ENCODE measurements at regions not wholly inside any gene's neighbourhood (a gene's known extent, or its start where the extent isn't known, plus 50 kb on each side); places are given as distances from the start of the nearest gene placed in this dataset.

DNA sequence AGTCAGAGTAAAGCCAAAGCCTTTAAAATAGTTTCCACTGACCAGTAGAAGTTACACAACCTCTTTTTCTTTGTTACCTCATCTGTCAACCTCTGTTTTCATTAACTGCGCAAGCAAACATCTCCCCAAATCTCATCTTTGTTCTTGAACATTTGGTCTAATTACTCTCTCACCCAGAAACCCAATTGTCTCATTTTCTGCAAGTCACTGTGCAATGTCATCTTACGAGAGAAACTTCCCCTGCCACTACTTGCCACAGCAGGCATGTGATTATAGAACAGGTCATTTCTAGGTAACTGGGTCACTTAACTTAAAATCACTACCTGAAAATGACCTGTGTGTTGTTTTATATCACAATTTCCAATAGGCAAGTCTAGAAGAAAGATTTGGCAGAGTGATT, 159.4 kb downstream of the SI start:
- ChIA-PET CTCF (no interaction called here), POLR2A (no interaction called here)
- Histone ChIP-seq H3K4me2 (no peak overlapping the region), H3K9me2 (no peaks in the 10 kb centered on the region), H3K9ac (no peak overlapping the region), H2AFZ (ENCODE audit: low read depth) (no peak overlapping the region), H3K27me3 (ENCODE audit: insufficient read depth) (no peaks in the 10 kb centered on the region), H3K27ac (ENCODE audit: low read depth in 2 of 2, low read length in 1 of 2) (no peak overlapping the region), H3K4me3 (ENCODE audit: low read depth in 2 of 2, low read length in 1 of 2) (no peak overlapping the region), H3F3A (replicated peaks; ENCODE audit: insufficient read depth) (no peaks in the 10 kb centered on the region), H3K79me2 (ENCODE audit: insufficient read depth) (no peaks in the 10 kb centered on the region), H4K20me1 (ENCODE audit: insufficient read depth) (no peaks in the 10 kb centered on the region), H3K4me1 (ENCODE audit: control insufficient read depth in 1 of 2, insufficient read depth in 2 of 2, low read depth in 1 of 2, low read length in 1 of 2) (no peaks in the 10 kb centered on the region), H3K36me3 (replicated peaks in 1 of 2; ENCODE audit: control insufficient read depth in 1 of 2, insufficient read depth in 2 of 2, low read length in 1 of 2) (no peaks in the 10 kb centered on the region), H3K9me3 (no peaks in the 10 kb centered on the region)
- TF ChIP-seq, protein P1, sequence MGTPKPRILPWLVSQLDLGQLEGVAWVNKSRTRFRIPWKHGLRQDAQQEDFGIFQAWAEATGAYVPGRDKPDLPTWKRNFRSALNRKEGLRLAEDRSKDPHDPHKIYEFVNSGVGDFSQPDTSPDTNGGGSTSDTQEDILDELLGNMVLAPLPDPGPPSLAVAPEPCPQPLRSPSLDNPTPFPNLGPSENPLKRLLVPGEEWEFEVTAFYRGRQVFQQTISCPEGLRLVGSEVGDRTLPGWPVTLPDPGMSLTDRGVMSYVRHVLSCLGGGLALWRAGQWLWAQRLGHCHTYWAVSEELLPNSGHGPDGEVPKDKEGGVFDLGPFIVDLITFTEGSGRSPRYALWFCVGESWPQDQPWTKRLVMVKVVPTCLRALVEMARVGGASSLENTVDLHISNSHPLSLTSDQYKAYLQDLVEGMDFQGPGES (IDR thresholded peaks at IDR 0.05; ENCODE audit: low read depth, low read length), result no peak
- TF ChIP-seq, protein P2, sequence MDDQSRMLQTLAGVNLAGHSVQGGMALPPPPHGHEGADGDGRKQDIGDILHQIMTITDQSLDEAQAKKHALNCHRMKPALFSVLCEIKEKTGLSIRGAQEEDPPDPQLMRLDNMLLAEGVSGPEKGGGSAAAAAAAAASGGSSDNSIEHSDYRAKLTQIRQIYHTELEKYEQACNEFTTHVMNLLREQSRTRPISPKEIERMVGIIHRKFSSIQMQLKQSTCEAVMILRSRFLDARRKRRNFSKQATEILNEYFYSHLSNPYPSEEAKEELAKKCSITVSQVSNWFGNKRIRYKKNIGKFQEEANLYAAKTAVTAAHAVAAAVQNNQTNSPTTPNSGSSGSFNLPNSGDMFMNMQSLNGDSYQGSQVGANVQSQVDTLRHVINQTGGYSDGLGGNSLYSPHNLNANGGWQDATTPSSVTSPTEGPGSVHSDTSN (IDR thresholded peaks at IDR 0.05), result no peak
- TF ChIP-seq FOSL2 (IDR thresholded peaks at IDR 0.05; ENCODE audit: borderline replicate concordance, low read depth), result no peak
- no peak for TF ChIP-seq TCF12 (IDR thresholded peaks at IDR 0.05)
- no peak for TF ChIP-seq ELF1 (IDR thresholded peaks at IDR 0.05)
- no peak for TF ChIP-seq NRF1 (IDR thresholded peaks at IDR 0.05; ENCODE audit: low read depth, low read length)
- DNase-seq, result no peak
- WGBS (ENCODE audit: low lambda C conversion rate), result 18% methylated on average over 2 of the region's 2 CpGs

DNA sequence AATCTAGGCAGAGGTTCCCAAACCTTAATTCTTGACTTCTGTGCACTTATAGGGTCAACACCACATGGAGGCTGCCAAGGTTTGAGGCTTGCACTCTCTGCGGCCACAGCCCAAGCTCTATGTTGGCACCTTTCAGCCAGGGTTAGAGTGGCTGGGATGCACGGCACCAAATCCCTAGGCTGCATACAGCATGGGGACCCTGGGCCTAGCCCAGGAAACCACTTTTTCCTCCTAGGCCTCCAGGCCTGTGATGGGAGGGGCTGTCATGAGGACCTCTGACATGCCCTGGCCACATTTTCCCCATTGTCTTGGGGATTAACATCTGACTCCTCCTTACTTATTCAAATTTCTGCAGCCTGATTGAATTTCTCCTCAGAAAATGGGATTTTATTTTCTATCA, 165.4 kb downstream of the SI start:
- WGBS (ENCODE audit: low lambda C conversion rate), result 25% methylated on average over 1 of the region's 2 CpGs
- CTCF ChIA-PET, result interaction anchor here (0.6 kb wide), 1 partner anchor 269 kb away, joined by 3 read pairs; no protein-coding TSS in a partner anchor
- H3K4me1 ChIP-seq (ENCODE audit: control insufficient read depth in 1 of 2, insufficient read depth in 2 of 2, low read depth in 1 of 2, low read length in 1 of 2), result no peaks in the 10 kb centered on the region

More for the DNA sequence above, 165.4 kb downstream of the SI start:
- DNase-seq, result no peak
- Histone ChIP-seq H3K79me2 (ENCODE audit: insufficient read depth) (no peaks in the 10 kb centered on the region), H3K9ac (no peak overlapping the region), H2AFZ (ENCODE audit: low read depth) (no peak overlapping the region), H3K9me3 (no peaks in the 10 kb centered on the region), H3K36me3 (replicated peaks in 1 of 2; ENCODE audit: control insufficient read depth in 1 of 2, insufficient read depth in 2 of 2, low read length in 1 of 2) (no peaks in the 10 kb centered on the region), H3K4me3 (ENCODE audit: low read depth in 2 of 2, low read length in 1 of 2) (no peak overlapping the region), H4K20me1 (ENCODE audit: insufficient read depth) (no peaks in the 10 kb centered on the region), H3K9me2 (no peaks in the 10 kb centered on the region), H3K27me3 (ENCODE audit: insufficient read depth) (no peaks in the 10 kb centered on the region), H3K4me2 (no peak overlapping the region), H3F3A (replicated peaks; ENCODE audit: insufficient read depth) (no peaks in the 10 kb centered on the region), H3K27ac (ENCODE audit: low read depth in 2 of 2, low read length in 1 of 2) (no peak overlapping the region)
- TF ChIP-seq EP300 (IDR thresholded peaks at IDR 0.05; ENCODE audit: borderline replicate concordance in 1 of 2, low read depth in 1 of 2, low read length in 1 of 2) (no peak), FOXM1 (IDR thresholded peaks at IDR 0.05; ENCODE audit: low read depth) (no peak), TAF1 (IDR thresholded peaks at IDR 0.05; ENCODE audit: borderline replicate concordance, low read depth, low read length) (no peak), RXRA (IDR thresholded peaks at IDR 0.05; ENCODE audit: borderline replicate concordance, low read depth) (no peak), FOXJ3 (CRISPR knock-in tag; IDR thresholded peaks at IDR 0.05) (no peak), FOSL2 (IDR thresholded peaks at IDR 0.05; ENCODE audit: borderline replicate concordance, low read depth) (no peak), SIN3A (IDR thresholded peaks at IDR 0.05; ENCODE audit: borderline replicate concordance, low read depth, low read length) (no peak), RCOR1 (IDR thresholded peaks at IDR 0.05; ENCODE audit: low read length) (no peak), RAD21 (IDR thresholded peaks at IDR 0.05; ENCODE audit: low read length) (no peak), TCF12 (IDR thresholded peaks at IDR 0.05) (no peak), YY1 (IDR thresholded peaks at IDR 0.05; ENCODE audit: low read depth) (no peak), SMC3 (IDR thresholded peaks at IDR 0.05; ENCODE audit: low read depth, low read length) (no peak), JUND (IDR thresholded peaks at IDR 0.05) (no peak), TEAD4 (IDR thresholded peaks at IDR 0.05; ENCODE audit: borderline replicate concordance, insufficient read depth) (no peak)
- TF ChIP-seq, protein P3, sequence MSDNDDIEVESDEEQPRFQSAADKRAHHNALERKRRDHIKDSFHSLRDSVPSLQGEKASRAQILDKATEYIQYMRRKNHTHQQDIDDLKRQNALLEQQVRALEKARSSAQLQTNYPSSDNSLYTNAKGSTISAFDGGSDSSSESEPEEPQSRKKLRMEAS (IDR thresholded peaks at IDR 0.05; ENCODE audit: low read depth), result no peak
- TF ChIP-seq, protein P1 (IDR thresholded peaks at IDR 0.05; ENCODE audit: low read depth, low read length), result no peak
- POLR2A ChIA-PET, result no interaction called here

Data from SK-N-SH (cell line).